OCI-LY1 (cell line): ENCODE measurements at regions not wholly inside any gene's neighbourhood (a gene's known extent, or its start where the extent isn't known, plus 50 kb on each side); places are given as distances from the start of the nearest gene placed in this dataset.

Experiments
- H2AFZ ChIP-seq: fragments of 200-600 bp; sonication (generic), shearing (Covaris generic); 2 replicates; pipeline ENCODE4 v1.6.0; 2014; ENCODE audit warnings: antibody characterized with exemption, mild to moderate bottlenecking, low read length
- H3F3A ChIP-seq: fragments of 200-600 bp; sonication (generic), shearing (Covaris generic); 2 replicates; pipeline ENCODE4 v1.6.0; 2014; ENCODE audit warnings: mild to moderate bottlenecking, antibody characterized with exemption, low read length, moderate library complexity; ENCODE audit not compliant: insufficient read depth
- H3K27ac ChIP-seq: fragments of 200-600 bp; sonication (generic); 2 replicates; pipeline ENCODE4 v1.5.1; 2014; ENCODE audit warnings: low read length, mixed run types, mild to moderate bottlenecking, low read depth; ENCODE audit not compliant: poor library complexity, severe bottlenecking
- H3K27me3 ChIP-seq: fragments of 200-600 bp; sonication (generic); 2 replicates; pipeline ENCODE4 v1.6.0; 2014; ENCODE audit warnings: antibody characterized with exemption, mild to moderate bottlenecking, low read length, moderate library complexity; ENCODE audit not compliant: insufficient read depth
- H3K36me3 ChIP-seq: fragments of 200-600 bp; sonication (generic); 2 replicates; pipeline ENCODE4 v1.6.1; 2014; ENCODE audit warnings: mild to moderate bottlenecking, antibody characterized with exemption, low read length, moderate library complexity, mixed read lengths; ENCODE audit not compliant: insufficient read depth
- H3K4me1 ChIP-seq: fragments of 200-600 bp; sonication (generic); 2 replicates; pipeline ENCODE4 v1.5.1; 2014; ENCODE audit warnings: mild to moderate bottlenecking, low read length, moderate library complexity; ENCODE audit not compliant: insufficient read depth, severe bottlenecking
- H3K4me2 ChIP-seq: fragments of 200-600 bp; sonication (generic), shearing (Covaris generic); 2 replicates; pipeline ENCODE4 v1.6.1; 2014; ENCODE audit warnings: low read length
- H3K4me3 ChIP-seq: fragments of 200-600 bp; sonication (generic); 2 replicates; pipeline ENCODE4 v1.5.1; 2014; ENCODE audit warnings: low read length, low read depth, mild to moderate bottlenecking, mixed read lengths; ENCODE audit not compliant: poor library complexity, severe bottlenecking
- H3K79me2 ChIP-seq: fragments of 200-600 bp; shearing (Covaris generic); 2 replicates; pipeline ENCODE4 v1.6.1; 2016; ENCODE audit warnings: mixed run types, low read length, mixed read lengths; ENCODE audit not compliant: insufficient read depth
- H3K9ac ChIP-seq: fragments of 200-600 bp; sonication (generic), shearing (Covaris generic); 2 replicates; pipeline ENCODE4 v1.6.1; 2014; ENCODE audit warnings: mild to moderate bottlenecking, low read length, mixed read lengths
- H3K9me2 ChIP-seq: fragments of 200-600 bp; sonication (generic), shearing (Covaris generic); 2 replicates; pipeline ENCODE4 v1.6.1; 2014; ENCODE audit warnings: low read depth, mild to moderate bottlenecking, low read length, mixed read lengths
- H3K9me3 ChIP-seq: fragments of 200-600 bp; shearing (Covaris generic); 2 replicates; pipeline ENCODE4 v1.6.1; 2014; ENCODE audit warnings: low read length, mixed read lengths
- H4K20me1 ChIP-seq: fragments of 200-600 bp; sonication (generic), shearing (Covaris generic); 2 replicates; pipeline ENCODE4 v1.6.0; 2016; ENCODE audit warnings: mild to moderate bottlenecking, low read length; ENCODE audit not compliant: insufficient read depth
- EZH2 ChIP-seq: fragments of 200-600 bp; sonication (generic), shearing (Covaris generic); IDR thresholded peaks from 2 replicates; pipeline ENCODE4 v1.8.0; 2017; ENCODE audit warnings: borderline replicate concordance, mixed run types, mild to moderate bottlenecking, antibody characterized with exemption, low read length, moderate library complexity, mixed read lengths
- TF ChIP-seq, protein P1 (sequence below): fragments of 200-600 bp; sonication (generic), shearing (Covaris generic); IDR thresholded peaks from 2 replicates; pipeline ENCODE4 v1.5.1; 2017; ENCODE audit warnings: mild to moderate bottlenecking, antibody characterized with exemption, low read length, moderate library complexity, mixed read lengths

DNA sequence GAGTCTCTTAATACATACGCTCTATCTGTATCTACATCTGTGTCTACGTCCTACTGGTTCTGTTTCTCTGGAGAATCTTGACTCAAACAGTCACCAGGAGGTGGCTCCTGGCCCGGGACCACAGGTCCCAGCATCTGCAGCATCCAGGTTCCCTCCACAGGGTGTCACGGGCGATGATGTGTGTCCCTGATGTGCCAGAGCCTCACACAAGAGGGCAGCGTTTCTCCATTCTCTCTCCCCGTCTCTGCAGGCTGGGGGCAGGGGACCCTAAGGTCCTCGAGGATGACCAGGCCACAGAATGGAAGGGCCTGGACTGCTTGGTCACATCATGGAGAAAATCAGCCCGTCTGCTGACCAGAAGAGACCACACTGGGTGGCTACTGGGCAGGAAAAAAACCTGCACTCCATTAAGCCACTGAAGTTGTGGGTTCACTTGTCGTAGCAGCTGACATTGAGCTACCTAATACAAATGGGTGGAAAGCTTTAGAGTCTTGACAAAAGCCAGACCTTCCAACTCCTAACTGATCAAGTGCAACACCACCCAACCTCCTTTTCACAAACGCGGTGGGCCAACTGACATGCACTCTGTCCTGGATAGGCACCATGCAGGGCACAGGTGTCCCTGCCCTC, 392.5 kb downstream of the CTTN start:
- Histone ChIP-seq H3K27ac (no peak overlapping the region), H3K4me3 (no peak overlapping the region), H3K36me3 (no peaks in the 10 kb centered on the region), H3K27me3 (no peaks in the 10 kb centered on the region), H4K20me1 (no peaks in the 10 kb centered on the region), H3K9me2 (no peaks in the 10 kb centered on the region), H3K79me2 (no peaks in the 10 kb centered on the region), H3F3A (no peaks in the 10 kb centered on the region), H3K9ac (no peak overlapping the region), H3K9me3 (peaks cover 5% of the 10 kb centered on the region; the same call in 1 of the 2 replicates), H3K4me2 (no peak overlapping the region), H3K4me1 (no peaks in the 10 kb centered on the region), H2AFZ (no peak overlapping the region)
- TF ChIP-seq, protein P1, sequence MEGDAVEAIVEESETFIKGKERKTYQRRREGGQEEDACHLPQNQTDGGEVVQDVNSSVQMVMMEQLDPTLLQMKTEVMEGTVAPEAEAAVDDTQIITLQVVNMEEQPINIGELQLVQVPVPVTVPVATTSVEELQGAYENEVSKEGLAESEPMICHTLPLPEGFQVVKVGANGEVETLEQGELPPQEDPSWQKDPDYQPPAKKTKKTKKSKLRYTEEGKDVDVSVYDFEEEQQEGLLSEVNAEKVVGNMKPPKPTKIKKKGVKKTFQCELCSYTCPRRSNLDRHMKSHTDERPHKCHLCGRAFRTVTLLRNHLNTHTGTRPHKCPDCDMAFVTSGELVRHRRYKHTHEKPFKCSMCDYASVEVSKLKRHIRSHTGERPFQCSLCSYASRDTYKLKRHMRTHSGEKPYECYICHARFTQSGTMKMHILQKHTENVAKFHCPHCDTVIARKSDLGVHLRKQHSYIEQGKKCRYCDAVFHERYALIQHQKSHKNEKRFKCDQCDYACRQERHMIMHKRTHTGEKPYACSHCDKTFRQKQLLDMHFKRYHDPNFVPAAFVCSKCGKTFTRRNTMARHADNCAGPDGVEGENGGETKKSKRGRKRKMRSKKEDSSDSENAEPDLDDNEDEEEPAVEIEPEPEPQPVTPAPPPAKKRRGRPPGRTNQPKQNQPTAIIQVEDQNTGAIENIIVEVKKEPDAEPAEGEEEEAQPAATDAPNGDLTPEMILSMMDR: 0 out of 2 replicates have a peak, but pooled peaks have one; percentile 14
- TF ChIP-seq EZH2: no peak

DNA sequence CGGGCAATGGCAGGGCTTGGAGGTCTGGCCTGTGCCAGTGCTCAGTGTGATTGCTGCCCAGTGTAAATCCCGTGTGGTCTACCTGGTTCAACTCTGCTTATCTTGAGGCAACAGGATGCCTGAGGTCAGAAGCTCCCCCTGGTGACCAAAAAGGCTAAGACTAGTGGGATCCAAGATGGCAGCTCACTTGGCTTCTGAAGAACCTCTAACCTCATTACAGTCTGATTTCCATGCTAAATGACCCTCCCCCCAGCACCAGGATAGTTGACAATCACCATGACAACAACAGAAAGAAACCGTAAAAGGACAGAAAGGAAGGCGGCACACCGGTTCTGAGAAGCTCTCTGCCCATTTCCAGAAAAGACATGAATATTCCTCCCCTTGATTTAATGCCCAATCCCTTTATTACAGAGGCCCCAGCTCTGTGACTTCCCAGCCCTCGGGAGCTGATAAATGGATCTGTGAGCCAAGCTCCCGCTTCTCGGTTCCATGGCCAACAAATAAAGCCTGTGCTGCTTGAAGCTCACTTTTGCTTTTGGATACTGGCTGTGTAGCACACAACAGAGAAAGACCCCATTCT, 398.4 kb downstream of the CTTN start:
- H3K4me1 ChIP-seq: no peaks in the 10 kb centered on the region
- TF ChIP-seq, protein P1: no peak; the same call in 1 of the 2 replicates
- TF ChIP-seq EZH2: no peak

DNA sequence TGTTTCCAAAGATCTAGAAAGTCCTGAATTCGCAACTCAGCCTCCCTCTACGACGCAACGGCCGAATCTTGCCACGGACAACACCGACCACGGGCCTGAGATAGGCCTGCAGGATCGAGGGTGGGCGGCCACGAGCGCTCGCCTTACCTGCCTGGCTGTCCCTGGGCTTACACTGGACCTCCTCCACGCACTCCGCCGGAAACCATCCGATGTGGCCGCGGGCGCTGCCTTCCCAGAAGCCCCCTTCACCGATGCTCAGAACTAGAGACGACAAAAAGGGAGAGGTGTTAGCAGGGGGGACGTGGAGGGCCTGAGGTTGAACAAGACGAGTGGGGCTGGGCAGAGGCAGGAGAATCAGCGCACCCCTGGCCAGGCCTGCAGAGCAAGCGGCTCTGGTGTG, 400.0 kb downstream of the CTTN start:
- H3K4me3 ChIP-seq: no peak overlapping the region
- no peaks in the 10 kb centered on the region for H3K4me1 ChIP-seq
- H3K9me3 ChIP-seq: peaks cover 2% of the 10 kb centered on the region; the same call in 1 of the 2 replicates
- H3F3A ChIP-seq: no peaks in the 10 kb centered on the region
- no peak overlapping the region for H3K4me2 ChIP-seq
- H3K9ac ChIP-seq: no peak overlapping the region
- H3K9me2 ChIP-seq: no peaks in the 10 kb centered on the region
- TF ChIP-seq EZH2: no peak
- TF ChIP-seq, protein P1: no peak
- H2AFZ ChIP-seq: no peak overlapping the region
- no peaks in the 10 kb centered on the region for H3K79me2 ChIP-seq
- no peaks in the 10 kb centered on the region for H3K27me3 ChIP-seq
- no peak overlapping the region for H3K27ac ChIP-seq
- H3K36me3 ChIP-seq: no peaks in the 10 kb centered on the region
- H4K20me1 ChIP-seq: no peaks in the 10 kb centered on the region

More for the DNA sequence above, 398.4 kb downstream of the CTTN start:
- Histone ChIP-seq H2AFZ (no peak overlapping the region), H3K9ac (no peak overlapping the region), H3K36me3 (no peaks in the 10 kb centered on the region), H3K9me3 (peaks cover 5% of the 10 kb centered on the region; the same call in 1 of the 2 replicates), H3K4me3 (no peak overlapping the region), H3F3A (no peaks in the 10 kb centered on the region), H3K27ac (no peak overlapping the region), H3K4me2 (no peak overlapping the region), H3K9me2 (no peaks in the 10 kb centered on the region), H3K27me3 (no peaks in the 10 kb centered on the region), H3K79me2 (no peaks in the 10 kb centered on the region), H4K20me1 (no peaks in the 10 kb centered on the region)
